HG03196 (cell line): ENCODE measurements at regions not wholly inside any gene's neighbourhood (a gene's known extent, or its start where the extent isn't known, plus 50 kb on each side); places are given as distances from the start of the nearest gene placed in this dataset.

Experiments used
- ATAC-seq: cut with Tn5 transposase; IDR thresholded peaks from one replicate; pipeline ENCODE4 v1.9.1; 2021; ENCODE audit not compliant: unreplicated experiment

DNA sequence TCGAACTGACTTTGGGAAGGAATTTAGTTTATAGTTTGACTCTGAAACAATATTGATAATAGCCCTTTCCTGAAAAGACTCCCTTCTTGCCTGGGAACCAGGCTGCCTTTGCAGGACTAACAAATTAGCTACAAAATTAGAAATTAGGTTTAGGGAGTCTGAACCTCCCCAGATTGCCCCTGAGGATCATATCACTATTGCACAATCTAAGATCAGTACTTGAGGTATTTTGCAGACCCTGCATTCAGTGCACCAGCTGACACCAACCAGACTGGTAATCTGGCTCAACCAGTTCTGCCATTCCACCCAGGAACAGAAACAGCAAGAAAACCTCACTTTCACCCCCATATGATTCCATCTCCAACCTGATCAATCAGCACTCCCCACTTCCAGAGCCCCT lies 131.8 kb upstream of the GALNT5 start:
- no peak for ATAC-seq

DNA sequence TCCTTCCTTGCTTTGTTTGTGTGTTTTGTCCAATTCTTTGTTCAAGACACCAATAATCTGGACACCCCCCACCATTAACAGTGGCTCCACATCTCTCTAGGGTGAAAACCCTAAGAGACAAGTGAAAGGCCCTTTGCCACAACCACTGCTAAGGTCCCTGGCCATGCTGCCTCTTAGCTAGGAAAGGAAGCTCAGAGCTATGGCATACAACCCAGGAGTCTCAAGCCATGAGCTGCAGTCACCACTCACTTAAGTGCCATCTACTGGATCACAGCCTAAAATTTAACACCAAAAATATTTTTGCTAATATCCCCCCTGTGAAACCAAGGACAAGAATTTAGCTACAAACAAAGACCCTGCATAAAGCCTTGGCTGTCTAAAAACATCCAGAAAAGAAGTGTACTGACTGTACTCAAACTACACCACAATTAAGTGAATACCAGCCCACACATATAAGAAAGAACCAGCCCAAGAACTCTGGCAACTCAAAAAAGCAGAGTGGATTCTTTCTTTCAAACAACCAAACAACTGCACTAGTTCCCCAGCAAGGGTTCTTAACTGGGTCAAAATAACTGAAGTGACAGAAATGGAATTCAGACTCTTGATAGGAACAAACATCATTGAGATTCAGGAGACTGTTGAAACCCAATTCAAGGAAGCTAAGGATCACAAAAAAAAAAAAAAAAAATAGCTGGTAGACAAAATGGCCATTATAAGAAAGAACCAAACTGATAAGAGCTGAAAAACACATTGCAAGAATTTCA lies 130.1 kb upstream of the GALNT5 start:
- no peak for ATAC-seq

DNA sequence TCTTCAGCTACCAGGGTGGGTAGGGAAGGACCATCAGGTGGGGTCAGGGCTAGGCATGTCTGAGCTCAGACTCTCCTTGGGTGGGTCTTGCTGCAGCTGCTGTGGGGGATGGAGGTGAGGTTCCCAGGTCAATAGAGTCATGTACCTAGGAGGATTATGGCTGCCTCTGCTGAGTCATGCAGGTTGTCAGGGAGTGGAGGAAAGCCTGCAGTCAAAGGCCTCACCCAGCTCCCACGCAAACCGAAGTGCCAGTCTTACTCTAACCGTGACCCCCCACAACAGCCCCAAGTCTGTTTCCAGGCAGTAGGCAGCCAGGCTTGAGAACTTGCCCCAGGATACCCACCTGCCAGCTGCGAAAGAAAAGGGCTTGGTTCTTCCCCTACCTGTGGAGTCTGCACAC lies 113.6 kb upstream of the GALNT5 start:
- no peak for ATAC-seq

DNA sequence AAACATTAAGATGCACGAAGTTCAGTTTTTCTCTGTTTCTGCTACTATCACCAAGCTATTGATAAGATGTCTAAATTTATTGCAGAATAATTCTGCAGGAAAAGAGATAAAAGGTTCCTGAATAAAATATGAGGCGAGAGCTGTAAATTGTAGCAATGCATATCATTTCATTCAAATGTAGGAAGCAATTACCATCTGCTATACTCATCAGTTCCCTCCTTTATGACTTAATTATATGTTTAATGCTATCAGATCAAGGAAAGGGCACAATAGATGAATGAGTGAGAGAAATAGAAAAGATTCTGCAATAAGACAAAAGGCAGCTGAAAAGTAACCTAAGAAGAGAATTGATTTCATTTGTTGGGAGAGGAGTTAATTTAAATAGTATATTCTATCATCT lies 108.2 kb upstream of the GALNT5 start:
- no peak for ATAC-seq

DNA sequence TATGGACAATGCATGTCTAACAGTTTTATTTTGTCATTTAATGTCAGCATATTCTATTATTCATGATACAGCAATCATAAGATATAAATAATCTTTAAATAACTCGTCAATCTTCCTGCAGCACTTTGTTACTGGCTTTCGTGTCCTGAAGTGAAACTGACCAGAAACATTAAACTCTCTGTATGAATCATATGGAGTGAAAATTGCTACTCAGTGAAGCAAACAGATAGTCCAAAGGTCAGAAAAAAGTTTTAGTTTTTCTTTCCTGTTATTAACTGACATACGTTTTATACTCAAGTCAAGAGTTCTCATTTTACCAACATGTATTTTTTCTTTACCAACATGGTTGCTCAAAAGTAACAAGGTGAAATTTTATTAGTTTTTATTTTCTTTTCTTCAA lies 106.8 kb upstream of the GALNT5 start:
- ATAC-seq: peak; percentile 96

DNA sequence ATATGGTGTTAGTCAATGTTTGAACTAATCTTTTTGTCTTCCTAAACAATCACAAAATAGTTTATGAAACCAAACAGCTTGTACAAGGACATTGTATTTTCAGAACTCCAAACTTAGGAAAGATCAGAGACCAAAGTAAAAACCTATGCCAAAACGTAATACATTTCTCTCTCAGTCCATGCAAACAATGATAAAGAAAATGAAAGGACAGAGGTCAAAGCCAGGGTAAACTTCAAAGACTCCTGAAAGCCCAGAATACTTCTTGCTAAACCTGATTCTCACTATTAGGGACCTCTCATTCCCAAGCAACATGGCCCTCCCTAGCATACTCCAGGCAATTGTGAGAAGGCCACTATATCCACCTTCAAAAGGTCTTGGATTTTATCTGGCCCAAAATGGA lies 105.1 kb upstream of the GALNT5 start:
- no peak for ATAC-seq

DNA sequence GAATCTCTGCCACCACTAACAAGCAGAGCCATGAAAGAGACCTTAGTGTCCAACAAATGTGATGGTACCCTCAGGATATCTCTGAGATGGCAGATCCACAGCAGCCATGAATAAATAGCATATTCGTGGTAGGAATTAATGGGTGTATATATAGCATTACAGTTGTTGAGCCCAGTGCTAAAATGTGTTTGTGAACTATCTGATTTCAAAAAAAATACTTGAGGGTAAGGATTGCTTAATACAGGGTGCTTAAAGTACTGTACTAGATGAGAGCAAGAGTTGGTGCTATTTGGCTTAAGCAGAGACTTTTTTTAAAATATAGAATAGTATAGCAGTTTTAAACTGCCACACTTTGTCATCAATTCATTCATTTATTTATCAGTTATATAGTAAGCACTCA lies 101.5 kb upstream of the GALNT5 start:
- no peak for ATAC-seq

DNA sequence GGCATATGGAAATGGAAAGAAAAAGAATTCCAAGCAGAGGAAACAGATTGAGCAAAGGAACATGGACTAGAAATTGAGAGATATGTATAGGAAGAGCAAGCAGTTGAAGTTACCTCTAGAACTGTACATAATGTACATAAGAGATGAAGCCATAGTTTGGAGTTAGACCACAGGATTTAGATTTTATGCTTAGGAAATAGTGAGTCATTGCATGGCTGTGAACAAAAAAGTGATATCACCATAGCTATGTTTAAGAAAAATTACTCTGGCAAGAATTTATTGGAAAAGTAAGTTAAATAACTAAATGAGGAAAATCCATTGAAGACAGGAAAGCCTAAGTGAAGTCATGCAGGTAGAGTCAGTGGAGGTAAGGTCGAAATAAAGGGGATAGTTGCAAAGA lies 99.4 kb upstream of the GALNT5 start:
- no peak for ATAC-seq

DNA sequence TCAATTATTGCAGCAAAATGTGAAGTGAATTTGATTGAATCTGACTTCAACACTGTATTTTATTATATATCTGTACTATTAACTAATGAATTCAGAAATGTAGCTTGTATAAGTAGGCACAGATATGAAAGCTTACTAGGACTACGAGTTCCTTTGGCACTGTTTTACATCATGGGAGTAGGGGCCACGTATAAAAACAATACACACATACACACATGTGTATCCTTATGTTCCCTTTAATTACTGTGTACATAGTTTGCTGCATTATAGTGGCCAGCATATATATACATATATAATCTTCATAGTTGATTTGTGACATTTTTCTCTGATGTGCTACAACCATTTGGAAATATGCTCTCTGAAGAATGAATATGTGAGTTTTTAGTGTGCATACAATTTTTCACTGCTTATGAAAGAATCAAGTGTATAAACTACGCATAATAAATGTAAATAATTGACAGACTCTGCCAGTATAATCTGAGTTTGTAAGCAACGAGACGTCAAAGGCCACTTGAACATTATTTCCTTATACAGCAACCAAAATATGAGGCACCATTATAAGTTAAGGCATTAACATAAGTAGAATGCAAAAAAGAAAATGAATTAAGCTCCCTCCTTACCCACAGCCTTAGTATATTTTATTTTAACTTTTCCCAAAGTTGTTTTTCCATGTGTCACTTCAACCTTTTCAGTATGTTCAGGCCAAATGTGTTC lies 98.1 kb upstream of the GALNT5 start:
- no peak for ATAC-seq

DNA sequence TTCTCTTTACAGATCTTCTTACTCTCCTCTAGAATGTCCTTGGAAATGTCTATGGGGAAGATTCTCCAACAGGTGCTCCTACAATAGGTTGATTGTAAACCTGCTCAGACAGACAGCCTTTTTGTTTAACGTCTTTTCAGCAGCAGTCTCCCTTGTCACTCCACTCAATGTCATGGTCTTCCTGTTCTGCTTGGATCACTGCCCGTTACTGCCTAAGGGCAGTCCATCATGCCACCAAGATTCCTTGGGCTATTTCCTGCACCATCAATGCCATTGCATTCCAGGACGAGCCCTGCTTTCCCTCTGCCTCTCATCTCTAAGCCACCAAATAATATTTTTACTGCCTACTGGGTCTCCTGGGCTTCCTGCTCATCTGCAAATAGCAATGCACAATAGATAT lies 97.4 kb upstream of the GALNT5 start:
- no peak for ATAC-seq

DNA sequence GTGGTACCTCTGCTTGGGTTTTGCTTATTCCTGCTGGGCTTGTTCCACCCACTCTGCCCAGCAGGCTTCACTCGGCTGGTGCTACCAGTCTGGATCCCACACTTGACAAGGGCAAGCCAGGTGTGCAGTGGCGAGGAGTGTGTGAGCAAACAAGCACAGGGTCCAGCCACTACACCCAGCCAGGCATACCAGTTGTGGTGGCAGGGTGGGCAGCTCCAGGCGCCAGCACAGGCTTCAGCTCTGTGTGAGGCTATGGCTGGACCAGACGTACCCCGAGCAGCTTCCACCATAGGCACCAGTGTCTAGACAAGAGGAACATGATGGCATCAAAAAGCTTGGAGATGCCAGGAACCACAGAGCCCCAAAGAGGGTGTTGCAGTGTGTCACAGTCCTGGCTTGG lies 93.1 kb upstream of the GALNT5 start:
- ATAC-seq: no peak

DNA sequence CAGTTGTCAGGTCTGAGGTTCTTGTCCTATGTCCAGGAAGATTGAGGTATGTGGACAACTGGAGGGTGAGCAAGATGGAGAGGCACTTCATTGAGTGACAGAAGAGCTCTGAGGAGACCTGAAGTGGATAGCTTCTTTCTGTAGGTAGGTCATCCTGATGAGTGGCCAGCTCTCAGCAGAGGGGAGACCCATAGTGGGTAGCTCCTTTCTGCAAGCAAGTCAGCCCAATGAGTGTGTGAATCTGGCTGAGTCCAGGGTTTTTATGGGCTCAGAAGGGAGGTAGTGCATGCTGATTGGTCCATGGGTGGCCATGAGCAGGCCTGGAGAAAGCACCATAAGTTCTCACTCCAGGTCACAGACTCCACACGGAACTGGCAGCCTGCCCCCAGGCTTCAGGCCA lies 92.6 kb upstream of the GALNT5 start:
- no peak for ATAC-seq

DNA sequence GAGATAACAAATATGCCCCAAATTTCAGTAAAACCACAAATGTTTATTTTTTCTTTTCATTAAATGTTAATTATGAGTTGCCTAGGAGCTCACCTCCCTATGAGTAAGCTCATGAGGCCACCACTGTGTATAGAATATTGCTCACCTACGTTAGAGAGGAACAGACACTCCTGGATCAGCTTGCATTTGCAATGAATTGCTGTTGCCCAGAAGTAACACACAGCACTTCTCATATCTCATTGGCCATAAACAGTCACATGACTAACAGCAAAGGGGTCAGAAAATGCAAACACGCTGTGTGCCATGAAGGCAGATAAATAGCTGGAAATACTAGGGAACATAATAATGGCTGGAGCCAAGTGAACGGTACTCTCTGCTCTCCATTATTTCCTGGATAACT lies 89.0 kb upstream of the GALNT5 start:
- ATAC-seq: no peak

DNA sequence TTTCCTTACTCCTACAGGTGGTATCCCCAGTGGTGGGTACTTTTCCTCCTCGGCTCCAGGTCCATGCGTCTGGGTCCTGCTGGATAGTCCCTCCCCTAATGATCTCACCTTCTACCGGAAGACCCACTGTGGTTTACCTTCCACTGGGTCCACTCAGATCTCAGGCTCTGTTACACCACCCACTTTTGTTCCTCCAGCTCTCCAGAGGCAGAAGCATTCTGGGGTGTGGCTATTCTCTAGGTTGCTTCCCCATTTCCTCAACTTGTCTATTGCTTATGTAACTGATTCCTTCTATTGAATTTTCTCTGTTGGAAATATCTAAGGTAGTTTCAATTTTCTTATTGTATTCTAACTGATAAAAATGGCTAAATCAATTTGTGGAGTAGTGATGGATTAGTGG lies 87.6 kb upstream of the GALNT5 start:
- ATAC-seq: no peak

DNA sequence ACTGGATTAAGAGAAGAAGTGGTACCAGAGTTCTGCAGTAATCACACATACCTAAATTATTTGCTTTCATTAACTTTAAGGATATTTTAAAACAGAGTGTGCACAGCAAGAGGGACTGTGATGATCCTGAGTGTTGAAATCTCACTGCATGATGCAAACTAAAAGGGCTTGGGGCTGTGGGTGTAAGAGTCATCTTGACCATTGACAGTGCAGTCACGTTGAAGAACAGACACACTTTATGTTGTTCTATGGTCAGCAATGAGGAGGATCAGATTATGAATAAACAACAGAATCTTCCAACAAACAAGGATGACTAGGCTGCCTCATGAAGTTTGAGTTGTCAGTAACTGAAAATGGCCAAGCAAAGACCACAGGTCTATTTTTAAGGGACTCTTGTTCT lies 87.2 kb upstream of the GALNT5 start:
- no peak for ATAC-seq

DNA sequence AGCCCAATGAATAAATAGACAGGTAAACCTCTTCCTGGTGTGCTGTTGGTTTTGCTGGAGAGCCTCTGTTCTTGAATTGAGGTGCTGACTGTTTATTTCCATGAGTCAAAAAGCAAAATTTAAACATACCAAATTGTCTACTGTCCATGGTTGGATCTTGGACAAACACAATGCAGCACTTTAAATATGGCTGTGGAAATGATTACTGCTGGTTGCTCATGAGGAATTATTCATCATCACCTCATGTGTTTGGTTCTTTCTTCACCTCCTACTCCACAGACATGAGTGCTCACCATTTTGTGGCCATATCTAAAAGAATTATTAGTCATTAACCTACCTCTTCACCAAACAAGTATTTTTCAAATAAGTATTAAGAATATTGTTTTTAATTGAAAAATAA lies 85.3 kb upstream of the GALNT5 start:
- ATAC-seq: no peak

DNA sequence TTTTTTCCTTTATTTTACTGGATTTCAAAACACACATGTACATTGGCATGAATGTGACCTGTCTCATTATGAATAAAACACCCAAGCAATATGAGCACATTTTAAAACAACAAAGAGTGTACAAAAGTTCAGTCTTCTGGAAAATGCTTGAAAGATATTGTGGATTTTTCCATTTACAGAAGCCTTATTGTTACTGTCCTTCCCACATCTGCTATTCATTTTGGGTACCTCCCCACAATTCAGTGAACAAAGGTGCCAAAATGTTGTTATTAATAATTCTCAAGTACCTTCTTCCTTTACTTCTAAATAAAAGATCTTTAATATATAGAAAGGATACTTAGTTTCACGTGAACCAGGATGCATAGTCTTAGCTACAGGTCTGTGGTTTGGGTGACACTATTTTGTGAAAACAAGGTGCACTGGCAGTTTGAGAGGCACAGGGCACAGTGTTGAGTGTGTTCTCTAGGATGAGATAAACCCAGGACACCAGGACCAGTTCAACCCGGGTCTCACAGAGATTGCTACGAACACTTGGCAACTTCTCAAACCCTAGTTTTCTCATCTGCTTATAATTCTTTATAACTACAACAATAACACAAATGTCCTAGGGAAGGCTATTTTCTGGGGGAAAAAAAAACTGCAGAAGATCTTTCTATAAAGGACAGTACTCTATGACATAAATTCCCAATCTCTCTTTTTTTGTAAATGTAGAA lies 84.5 kb upstream of the GALNT5 start:
- no peak for ATAC-seq

DNA sequence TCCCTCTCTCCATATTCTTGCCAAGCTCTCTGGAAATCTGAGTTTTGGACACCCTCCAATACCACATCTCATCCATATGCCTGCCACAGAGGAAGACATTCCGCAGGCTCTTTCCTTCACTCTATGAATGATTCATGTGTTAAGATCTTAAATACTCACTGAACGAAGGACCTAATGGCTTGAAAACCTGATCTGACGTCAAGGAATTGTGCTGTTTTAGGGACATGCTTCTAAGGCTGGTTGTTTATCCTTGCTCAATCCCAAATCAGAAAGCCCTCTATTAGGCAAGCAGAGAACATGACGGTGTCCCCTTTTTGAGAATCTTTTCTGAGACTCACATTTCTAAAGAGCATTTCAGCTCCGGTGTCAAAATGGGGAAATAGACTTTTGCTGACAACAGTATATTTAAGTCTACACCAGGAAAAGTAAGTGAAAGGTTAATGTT lies 83.7 kb upstream of the GALNT5 start:
- no peak for ATAC-seq

DNA sequence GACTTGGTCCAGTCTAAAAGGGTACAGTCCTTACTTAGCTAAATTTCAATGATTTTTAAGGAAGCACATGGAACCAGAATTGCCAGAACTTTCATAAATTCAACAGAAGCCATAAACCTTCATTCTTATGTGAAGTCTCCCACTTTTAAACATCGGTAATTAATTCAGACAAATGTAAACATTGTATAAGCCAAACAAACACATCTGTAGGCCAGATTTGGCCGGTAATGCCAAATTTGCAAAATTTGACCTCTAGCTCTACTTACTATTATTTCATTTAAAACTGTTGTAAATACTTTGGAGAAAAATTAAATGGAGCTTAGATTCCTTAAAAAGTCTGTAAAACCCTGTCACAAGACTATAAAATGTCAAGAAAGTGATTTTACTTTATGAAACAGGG lies 83.2 kb upstream of the GALNT5 start:
- no peak for ATAC-seq

DNA sequence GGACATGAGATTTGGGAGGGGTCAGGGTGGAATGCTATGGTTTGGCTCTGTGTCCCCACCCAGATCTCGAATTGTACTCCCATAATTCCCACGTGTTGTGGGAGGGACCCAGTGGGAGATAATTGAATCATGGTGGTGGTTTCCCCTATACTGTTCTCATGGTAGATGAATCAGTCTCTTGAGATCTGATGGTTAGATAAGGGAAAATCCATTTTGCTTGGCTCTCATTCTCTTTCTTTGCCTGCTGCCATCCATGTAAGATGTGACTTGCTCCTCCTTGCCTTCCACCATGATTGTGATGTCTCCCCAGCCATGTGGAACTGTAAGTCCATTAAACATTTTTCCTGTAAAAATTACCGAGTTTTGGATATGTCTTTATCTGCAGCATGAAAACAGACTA lies 80.9 kb upstream of the GALNT5 start:
- ATAC-seq: no peak

DNA sequence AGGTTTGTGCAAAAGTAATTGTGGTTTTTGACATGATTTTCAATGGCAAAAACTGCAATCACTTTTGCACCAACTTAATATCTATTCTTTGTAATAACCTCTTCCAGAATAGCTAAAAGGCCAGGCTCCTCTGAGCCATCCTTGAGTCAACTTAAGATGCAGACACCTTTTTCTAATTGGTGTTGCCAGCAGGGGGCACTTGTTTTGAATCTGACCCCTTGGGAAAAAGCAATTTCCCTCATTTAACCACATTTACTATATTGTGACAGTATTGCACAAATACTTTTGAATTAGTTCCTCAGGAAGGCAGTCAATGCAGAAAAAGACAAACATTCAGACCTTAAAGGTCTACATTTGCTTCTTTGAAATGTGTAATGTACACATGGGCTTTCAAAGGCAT lies 78.6 kb upstream of the GALNT5 start:
- ATAC-seq: no peak
